Progenitor cell of endocrine pancreas (in vitro differentiated cells): ENCODE measurements at regions not wholly inside any gene's neighbourhood (a gene's known extent, or its start where the extent isn't known, plus 50 kb on each side); places are given as distances from the start of the nearest gene placed in this dataset.
"Not testable (repeated sequence)": the region's sequence is repeated elsewhere in the genome, so short reads cannot be mapped to it uniquely, and the experiment has no call there.

Source experiments
- DNase-seq: peaks from one replicate; pipeline ENCODE4 v3.0.0; 2021; ENCODE audit warnings: low spot score; ENCODE audit not compliant: unreplicated experiment
- H3K27ac Mint-ChIP-seq: 2 replicates; pipeline ENCODE4 v1.8.0; 2021; ENCODE audit warnings: mild to moderate bottlenecking, moderate library complexity, mixed read lengths
- H3K27me3 Mint-ChIP-seq: 2 replicates; pipeline ENCODE4 v1.8.0; 2021; ENCODE audit warnings: mixed read lengths
- H3K36me3 Mint-ChIP-seq: 2 replicates; pipeline ENCODE4 v1.8.0; 2022; ENCODE audit warnings: mixed read lengths; ENCODE audit not compliant: insufficient read depth
- H3K4me1 Mint-ChIP-seq: 2 replicates; pipeline ENCODE4 v1.8.0; 2021; ENCODE audit warnings: low read depth, mixed read lengths
- H3K4me3 Mint-ChIP-seq: 2 replicates; pipeline ENCODE4 v1.8.0; 2021; ENCODE audit warnings: low read depth, mild to moderate bottlenecking, moderate library complexity, mixed read lengths
- H3K9me3 Mint-ChIP-seq: 2 replicates; pipeline ENCODE4 v1.8.0; 2021; ENCODE audit warnings: low read depth, mixed read lengths
- CTCF ChIP-seq: fragments of 200-600 bp; sonication (generic); IDR thresholded peaks from one replicate; pipeline ENCODE4 v1.5.0; 2021; ENCODE audit warnings: antibody characterized with exemption, mild to moderate bottlenecking; ENCODE audit not compliant: unreplicated experiment

GRCh38 chr3:72516361-72516760 lies 331.9 kb downstream of the SHQ1 start:
- no peak for DNase-seq
- Mint-ChIP-seq H3K36me3 (no peaks in the 10 kb centered on the region), H3K27ac (no peak overlapping the region), H3K9me3 (no peaks in the 10 kb centered on the region), H3K27me3 (no peaks in the 10 kb centered on the region), H3K4me1 (peaks cover 32% of the 10 kb centered on the region), H3K4me3 (no peak overlapping the region)
- no peak for TF ChIP-seq CTCF

GRCh38 chr3:72515941-72516340 lies 332.3 kb downstream of the SHQ1 start:
- H3K27ac Mint-ChIP-seq = no peak overlapping the region
- peaks cover 27% of the 10 kb centered on the region for H3K4me1 Mint-ChIP-seq
- DNase-seq = no peak
- H3K9me3 Mint-ChIP-seq = no peaks in the 10 kb centered on the region
- no peak overlapping the region for H3K4me3 Mint-ChIP-seq
- no peak for TF ChIP-seq CTCF
- no peaks in the 10 kb centered on the region for H3K36me3 Mint-ChIP-seq
- no peaks in the 10 kb centered on the region for H3K27me3 Mint-ChIP-seq

GRCh38 chr3:72515281-72515680 lies 333.0 kb downstream of the SHQ1 start:
- no peak overlapping the region for H3K27ac Mint-ChIP-seq
- no peak for DNase-seq

GRCh38 chr3:72510247-72510646 lies 338.0 kb downstream of the SHQ1 start:
- no peak for TF ChIP-seq CTCF
- Mint-ChIP-seq H3K4me1 (peaks cover 5% of the 10 kb centered on the region), H3K27me3 (no peaks in the 10 kb centered on the region), H3K4me3 (no peak overlapping the region), H3K36me3 (no peaks in the 10 kb centered on the region), H3K27ac (no peak overlapping the region), H3K9me3 (no peaks in the 10 kb centered on the region)
- no peak for DNase-seq

More at GRCh38 chr3:72515281-72515680, 333.0 kb downstream of the SHQ1 start:
- no peaks in the 10 kb centered on the region for H3K9me3 Mint-ChIP-seq
- no peak overlapping the region for H3K4me3 Mint-ChIP-seq
- peaks cover 21% of the 10 kb centered on the region for H3K4me1 Mint-ChIP-seq
- no peaks in the 10 kb centered on the region for H3K36me3 Mint-ChIP-seq
- no peaks in the 10 kb centered on the region for H3K27me3 Mint-ChIP-seq
- TF ChIP-seq CTCF = no peak

GRCh38 chr3:72505539-72506405 lies 342.5 kb downstream of the SHQ1 start:
- Mint-ChIP-seq H3K27ac (no peak overlapping the region), H3K4me1 (peaks cover 3% of the 10 kb centered on the region), H3K27me3 (peaks cover 4% of the 10 kb centered on the region), H3K9me3 (no peaks in the 10 kb centered on the region), H3K36me3 (no peaks in the 10 kb centered on the region), H3K4me3 (no peak overlapping the region)
- no peak for TF ChIP-seq CTCF
- no peak for DNase-seq

- H3K9me3 Mint-ChIP-seq, H3K36me3 Mint-ChIP-seq, H3K4me1 Mint-ChIP-seq, H3K27ac Mint-ChIP-seq, DNase-seq, H3K27me3 Mint-ChIP-seq, H3K4me3 Mint-ChIP-seq: not testable (repeated sequence)
Measured at GRCh38 chr3:72497501-72497900, 350.7 kb downstream of the SHQ1 start.
